ENCODE measurements at regions not wholly inside any gene's neighbourhood (a gene's known extent, or its start where the extent isn't known, plus 50 kb on each side); places are given as distances from the start of the nearest gene placed in this dataset.

- no peak for TF ChIP-seq GATA2 (IDR thresholded peaks at IDR 0.05; ENCODE audit: low read depth, low read length)
- TF ChIP-seq GATA3 (IDR thresholded peaks at IDR 0.05; ENCODE audit: low read depth, low read length), result no peak
Observed at GRCh38 chr7:124322561-124322960, 289.7 kb upstream of the TMEM229A start.

Measured in SH-SY5Y (cell line).